GM23248 (cell line): ENCODE measurements at regions not wholly inside any gene's neighbourhood (a gene's known extent, or its start where the extent isn't known, plus 50 kb on each side); places are given as distances from the start of the nearest gene placed in this dataset.

Experiments used
- EZH2 ChIP-seq: fragments of 200-600 bp; sonication (generic); IDR thresholded peaks from 2 replicates; pipeline ENCODE4 v1.6.1; 2018; ENCODE audit warnings: antibody characterized with exemption, mild to moderate bottlenecking; ENCODE audit not compliant: insufficient read depth, poor library complexity, severe bottlenecking
- EZH2phosphoT487 ChIP-seq: fragments of 200-600 bp; sonication (generic); IDR thresholded peaks from 2 replicates; pipeline ENCODE4 v1.6.1; 2018; ENCODE audit warnings: antibody characterized with exemption, moderate library complexity, mild to moderate bottlenecking, low read depth; ENCODE audit not compliant: insufficient read depth

DNA sequence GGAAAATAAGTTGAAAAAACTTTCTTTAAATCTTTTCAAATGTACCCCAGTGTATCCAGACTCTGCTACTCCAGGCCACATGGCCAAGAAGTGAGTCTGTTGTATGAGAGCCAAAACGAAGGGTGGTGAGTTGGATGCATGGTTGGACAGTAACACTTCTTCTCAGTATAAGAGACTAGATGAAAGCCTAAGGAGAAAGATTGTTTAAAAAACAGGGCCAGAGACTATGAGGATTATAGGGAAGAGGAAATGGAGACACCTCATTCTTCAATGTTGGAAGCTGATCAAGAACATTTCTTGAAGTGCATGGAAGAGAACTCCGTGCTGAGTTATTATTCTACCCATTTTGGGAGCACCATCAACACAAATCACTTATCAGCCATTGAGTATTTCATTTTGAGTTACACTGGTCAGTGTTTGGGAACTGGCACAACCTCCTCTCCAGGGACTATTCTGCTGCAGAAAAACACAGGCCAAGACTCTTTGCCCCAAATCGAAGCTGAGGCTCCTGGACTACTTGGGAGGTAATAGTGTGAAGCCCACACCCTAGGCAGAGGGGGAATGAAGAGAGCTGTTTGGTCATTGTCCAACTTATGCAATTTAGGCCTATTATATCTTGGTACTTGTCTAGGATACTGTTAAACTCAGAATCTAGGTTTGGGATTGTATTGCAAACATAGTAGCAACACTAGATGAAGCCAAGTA is 123.0 kb upstream of the SEC61G start:
- TF ChIP-seq EZH2phosphoT487 (no peak), EZH2 (no peak)
